NOMO-1 treated with DMSO at 0.1 percent for 48 hours (cell line): ENCODE measurements at regions not wholly inside any gene's neighbourhood (a gene's known extent, or its start where the extent isn't known, plus 50 kb on each side); places are given as distances from the start of the nearest gene placed in this dataset.

ENCODE experiments used
- DNase-seq: peaks from one replicate; lab custom pipeline; 2025; ENCODE audit not compliant: unreplicated experiment; lab: John Stamatoyannopoulos, UW

GRCh38 chr10:118108194-118109026 is 61.7 kb upstream of the RAB11FIP2 start:
- DNase-seq: no peak

GRCh38 chr10:118107541-118107940 is 60.8 kb upstream of the RAB11FIP2 start:
- DNase-seq: no peak

GRCh38 chr10:118107040-118107439 is 60.3 kb upstream of the RAB11FIP2 start:
- no peak for DNase-seq

GRCh38 chr10:118106426-118106825 is 59.7 kb upstream of the RAB11FIP2 start:
- DNase-seq: no peak

GRCh38 chr10:118102121-118102520 is 55.4 kb upstream of the RAB11FIP2 start:
- DNase-seq: no peak

- DNase-seq: no peak
Observed at GRCh38 chr10:118101501-118101900, 54.8 kb upstream of the RAB11FIP2 start.
